HG02642 (cell line): ENCODE measurements at regions not wholly inside any gene's neighbourhood (a gene's known extent, or its start where the extent isn't known, plus 50 kb on each side); places are given as distances from the start of the nearest gene placed in this dataset.
"Not testable (repeated sequence)": the region's sequence is repeated elsewhere in the genome, so short reads cannot be mapped to it uniquely, and the experiment has no call there.

ENCODE experiments used
- ATAC-seq: cut with Tn5 transposase; IDR thresholded peaks from one replicate; pipeline ENCODE4 v1.9.1; 2021; ENCODE audit warnings: mild to moderate bottlenecking; ENCODE audit not compliant: unreplicated experiment, poor library complexity

DNA sequence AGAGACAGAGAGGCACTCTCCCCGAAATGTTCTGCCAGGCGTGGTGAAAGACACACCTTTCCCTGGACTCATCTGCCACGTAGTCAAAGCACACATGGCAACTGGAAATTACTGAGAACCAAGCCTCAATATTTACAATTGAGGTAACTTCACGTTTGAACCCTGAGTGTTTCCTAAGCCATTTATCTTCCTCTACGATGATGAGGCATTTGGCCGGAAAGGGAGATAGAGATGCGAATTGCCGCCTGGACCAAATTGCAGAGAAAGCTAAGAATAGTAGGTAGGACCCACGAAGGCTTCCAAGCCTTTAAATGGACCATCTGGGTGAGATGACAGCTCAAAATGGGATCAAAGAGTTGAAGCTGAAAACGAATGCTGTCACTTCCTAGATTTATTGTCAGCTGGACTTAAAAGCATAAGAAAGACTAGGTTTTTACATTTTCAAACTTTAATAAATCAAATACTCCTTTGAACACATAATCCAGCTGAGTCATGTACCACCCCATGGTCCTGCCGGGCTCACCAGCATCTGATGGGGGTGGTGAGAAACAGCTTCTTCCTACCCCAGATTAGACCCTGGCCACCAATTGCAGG is 135.6 kb upstream of the LYZL2 start:
- no peak for ATAC-seq

- no peak for ATAC-seq
Observed at GRCh38 chr10:30763918-30764317, 134.4 kb upstream of the LYZL2 start.

- ATAC-seq = no peak
Observed at GRCh38 chr10:30762620-30763019, 133.1 kb upstream of the LYZL2 start.

- no peak for ATAC-seq
Observed at GRCh38 chr10:30759423-30759822, 129.9 kb upstream of the LYZL2 start.

- no peak for ATAC-seq
Observed at GRCh38 chr10:30758338-30758737, 128.8 kb upstream of the LYZL2 start.

GRCh38 chr10:30756896-30757295 is 127.3 kb upstream of the LYZL2 start:
- ATAC-seq = no peak

- ATAC-seq = no peak
Observed at GRCh38 chr10:30756151-30756550, 126.6 kb upstream of the LYZL2 start.

GRCh38 chr10:30755441-30755953 is 125.9 kb upstream of the LYZL2 start:
- no peak for ATAC-seq

- no peak for ATAC-seq
Observed at GRCh38 chr10:30752481-30752881, 122.9 kb upstream of the LYZL2 start.

- peak; percentile 71 for ATAC-seq
Observed at GRCh38 chr10:30751678-30752331, 122.3 kb upstream of the LYZL2 start.

GRCh38 chr10:30750971-30751677 is 121.6 kb upstream of the LYZL2 start:
- ATAC-seq = peak; percentile 43

GRCh38 chr10:30749385-30749784 is 119.8 kb upstream of the LYZL2 start:
- ATAC-seq = no peak

DNA sequence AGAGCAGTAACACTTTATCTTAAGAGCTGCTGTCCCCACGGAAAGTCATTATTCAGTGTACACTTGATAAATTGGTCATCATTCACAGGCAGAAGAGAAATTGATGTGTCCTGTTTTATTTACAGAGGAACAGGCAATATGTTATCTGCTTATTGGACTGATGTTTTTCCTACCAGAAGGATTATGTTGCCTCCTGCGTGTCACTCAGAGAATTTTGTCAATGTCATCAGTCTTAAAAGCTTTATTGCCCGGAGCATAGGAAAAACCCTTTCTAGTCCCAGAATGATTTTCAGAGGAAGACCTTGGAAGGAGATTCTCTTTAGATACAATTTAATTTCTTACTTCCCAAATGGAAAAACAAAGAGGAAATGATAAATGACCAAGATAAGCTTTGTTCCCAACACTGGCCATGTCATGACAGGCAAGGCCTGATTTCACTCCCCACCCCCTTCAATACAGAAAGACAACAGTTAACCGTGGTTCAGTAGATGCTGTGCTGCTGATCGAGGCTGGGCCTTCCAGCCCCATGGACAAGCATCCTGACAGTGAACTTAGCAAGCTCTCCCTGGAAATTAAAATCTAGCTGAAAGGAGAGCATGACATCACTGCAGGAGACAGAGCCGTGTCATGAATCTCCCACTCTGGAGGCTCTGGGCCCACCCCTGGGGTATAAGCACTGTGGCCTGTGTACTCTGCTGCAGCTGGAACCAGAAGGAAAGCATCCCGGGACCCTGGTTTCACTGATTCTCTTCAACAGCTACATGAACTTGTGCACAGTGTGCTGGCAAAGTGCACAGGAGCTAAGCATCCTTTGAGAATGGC is 118.8 kb upstream of the LYZL2 start:
- ATAC-seq = no peak

GRCh38 chr10:30747633-30748032 is 118.1 kb upstream of the LYZL2 start:
- ATAC-seq = no peak

DNA sequence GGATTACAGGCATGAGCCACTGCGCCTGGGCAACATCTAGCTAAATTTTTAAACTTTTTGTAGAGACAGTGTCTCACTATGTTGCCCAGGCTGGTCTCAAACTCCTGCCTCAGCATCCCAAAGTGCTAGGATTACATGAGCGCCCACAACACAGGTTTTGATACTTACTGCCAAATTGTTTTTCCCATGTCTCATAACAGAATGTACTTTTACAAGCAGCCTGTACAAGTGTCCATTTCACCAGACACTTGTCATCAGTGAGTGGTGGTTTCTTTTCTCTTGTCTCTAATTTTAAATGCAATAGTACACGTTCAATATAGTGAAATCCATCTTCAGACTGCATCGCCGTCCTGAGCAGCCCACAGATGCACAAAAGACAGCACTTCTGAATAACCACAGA is 116.4 kb upstream of the LYZL2 start:
- ATAC-seq = no peak

- ATAC-seq = no peak
Observed at GRCh38 chr10:30744106-30744505, 114.6 kb upstream of the LYZL2 start.

DNA sequence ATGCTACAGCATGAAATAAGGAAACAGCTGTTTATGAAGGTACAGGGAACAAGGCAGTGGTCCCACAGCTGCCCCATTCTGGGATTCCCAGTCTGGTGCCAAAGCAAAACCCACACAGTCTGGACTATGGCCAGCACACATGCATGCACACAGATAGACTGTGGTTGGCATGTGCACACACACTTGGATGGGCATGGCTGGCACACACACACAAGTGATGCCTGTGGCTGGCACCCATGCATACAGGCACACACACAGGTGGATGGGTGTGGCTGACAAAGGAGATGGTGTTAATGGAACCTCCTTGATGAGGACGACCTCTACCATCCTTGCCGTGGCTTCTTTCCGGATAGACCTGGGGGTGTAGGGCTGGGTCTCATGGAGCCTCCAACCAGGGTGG is 114.0 kb upstream of the LYZL2 start:
- no peak for ATAC-seq

DNA sequence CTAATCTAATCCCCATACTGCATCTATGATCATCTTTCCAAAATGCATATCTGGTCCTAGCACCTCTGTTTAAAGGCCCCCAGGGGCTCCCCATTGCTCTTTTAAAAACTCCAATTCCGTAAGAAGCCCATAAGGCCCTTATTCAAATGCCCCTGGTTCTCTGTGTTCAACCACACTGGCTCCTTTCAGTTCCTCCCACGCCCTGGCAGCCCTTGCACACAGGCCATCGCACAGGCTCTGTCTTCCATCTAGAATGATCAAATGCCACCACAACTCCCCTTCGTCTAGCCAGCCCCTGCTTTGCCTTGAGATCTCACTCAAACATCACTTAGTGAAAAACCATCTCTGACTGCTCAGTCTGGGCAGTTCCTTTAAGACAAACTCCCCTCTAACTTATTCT is 112.9 kb upstream of the LYZL2 start:
- ATAC-seq = peak; percentile 87

DNA sequence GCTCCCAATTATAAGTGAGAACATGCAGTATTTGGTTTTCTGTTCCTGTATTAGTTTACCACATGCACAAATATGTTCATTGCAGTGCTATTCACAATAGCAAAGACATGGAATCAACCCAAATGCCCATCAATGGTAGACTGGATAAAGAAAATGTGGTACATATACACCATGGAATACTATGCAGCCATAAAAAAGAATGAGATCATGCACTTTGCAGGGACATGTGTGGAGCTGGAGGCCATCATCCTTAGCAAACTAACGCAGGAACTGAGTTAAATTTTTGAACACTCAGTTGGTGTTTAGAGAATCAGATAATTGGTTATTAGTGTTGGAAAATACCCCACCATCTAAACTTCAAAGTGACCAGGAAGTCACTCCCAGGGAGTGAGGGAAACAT is 111.2 kb upstream of the LYZL2 start:
- not testable (repeated sequence) for ATAC-seq

DNA sequence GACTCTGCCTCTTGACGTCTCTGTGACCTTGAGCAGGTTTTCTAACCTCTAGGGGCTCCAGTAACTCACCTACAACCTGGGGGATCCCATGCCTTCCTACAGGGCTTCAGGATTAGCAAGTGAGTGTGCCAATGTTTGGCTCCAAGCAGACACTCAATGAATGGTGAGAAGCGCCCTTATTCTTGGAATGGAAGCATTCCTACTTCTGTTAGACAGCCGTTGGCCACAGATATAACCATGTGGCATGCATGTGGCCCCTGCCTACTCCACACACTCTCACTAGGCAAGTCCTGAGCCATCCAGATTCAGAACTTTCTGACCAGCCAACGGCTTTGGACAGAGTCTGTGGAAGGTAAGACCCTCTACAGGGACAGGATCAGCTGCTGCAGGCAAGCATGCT is 108.9 kb upstream of the LYZL2 start:
- no peak for ATAC-seq

- no peak for ATAC-seq
Observed at GRCh38 chr10:30737931-30738391, 108.4 kb upstream of the LYZL2 start.
